SH-SY5Y (cell line): ENCODE measurements at regions not wholly inside any gene's neighbourhood (a gene's known extent, or its start where the extent isn't known, plus 50 kb on each side); places are given as distances from the start of the nearest gene placed in this dataset.

Experiments used
- GATA2 ChIP-seq: IDR thresholded peaks from 2 replicates; pipeline ENCODE4 v1.6.1; 2011; ENCODE audit warnings: mild to moderate bottlenecking, low read depth, low read length
- GATA3 ChIP-seq: IDR thresholded peaks from 2 replicates; pipeline ENCODE4 v1.6.1; 2011; ENCODE audit warnings: low read depth, mild to moderate bottlenecking, low read length, moderate library complexity

DNA sequence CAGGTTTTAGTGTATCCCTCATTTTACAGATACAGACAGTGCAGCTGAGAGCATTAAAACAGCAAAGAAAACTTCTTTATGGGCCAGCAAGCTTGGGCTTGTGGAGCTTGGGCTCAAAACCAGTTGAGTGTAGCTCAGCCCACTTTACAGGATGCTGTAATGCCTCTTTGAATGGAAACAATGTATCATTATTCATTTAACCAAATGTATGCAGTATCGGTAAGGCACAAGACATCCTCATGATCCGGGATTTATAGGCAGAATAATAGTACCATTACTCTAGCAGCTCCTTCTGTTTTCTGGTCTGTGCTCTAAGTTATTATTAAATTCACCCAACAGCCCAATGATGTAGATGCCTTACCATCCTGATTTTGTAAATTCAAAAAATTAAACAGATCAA, 575.1 kb upstream of the CDH7 start:
- TF ChIP-seq GATA2: no peak
- TF ChIP-seq GATA3: no peak
